Activated CD8-positive, alpha-beta T cell treated with anti-CD3 and anti-CD28 coated beads, Interleukin-2, amount 10 ng/mL, durations not matched to agents 7 days and 5 days (primary cell): ENCODE measurements at regions not wholly inside any gene's neighbourhood (a gene's known extent, or its start where the extent isn't known, plus 50 kb on each side); places are given as distances from the start of the nearest gene placed in this dataset.
"Not testable (repeated sequence)": the region's sequence is repeated elsewhere in the genome, so short reads cannot be mapped to it uniquely, and the experiment has no call there.

Experiments
- ATAC-seq: fragments of 150-1000 bp; cut with Tn5 transposase; one replicate; pipeline ENCODE4 v1.10.0; 2021; ENCODE audit warnings: moderate library complexity
- CTCF ChIA-PET: fragments of 350-600 bp; sonication (Branson Sonifier 250); formaldehyde crosslinking; loops from one replicate; lab custom pipeline; 2021; ENCODE audit warnings: antibody characterized with exemption; lab: Charles Lee
- POLR2A ChIA-PET: fragments of 350-600 bp; sonication (Branson Sonifier 250); formaldehyde crosslinking; loops from one replicate; lab custom pipeline; 2021; ENCODE audit warnings: antibody characterized with exemption; lab: Charles Lee
- DNase-seq: peaks from one replicate; pipeline ENCODE4 v3.0.0-alpha.2; 2020
- H3K27ac Mint-ChIP-seq: one replicate; pipeline ENCODE4 v1.8.0; 2021; ENCODE audit warnings: mild to moderate bottlenecking, mixed read lengths
- H3K27me3 Mint-ChIP-seq: one replicate; pipeline ENCODE4 v1.8.0; 2021; ENCODE audit warnings: low read depth, mixed read lengths
- H3K36me3 Mint-ChIP-seq: one replicate; pipeline ENCODE4 v1.8.0; 2021; ENCODE audit warnings: low read depth, mixed read lengths
- H3K4me1 Mint-ChIP-seq: one replicate; pipeline ENCODE4 v1.8.0; 2021; ENCODE audit warnings: low read depth, mixed read lengths
- H3K4me3 Mint-ChIP-seq: one replicate; pipeline ENCODE4 v1.8.0; 2021; ENCODE audit warnings: mild to moderate bottlenecking, mixed read lengths
- H3K9me3 Mint-ChIP-seq: one replicate; pipeline ENCODE4 v1.8.0; 2022; ENCODE audit warnings: mixed read lengths; ENCODE audit not compliant: insufficient read depth

DNA sequence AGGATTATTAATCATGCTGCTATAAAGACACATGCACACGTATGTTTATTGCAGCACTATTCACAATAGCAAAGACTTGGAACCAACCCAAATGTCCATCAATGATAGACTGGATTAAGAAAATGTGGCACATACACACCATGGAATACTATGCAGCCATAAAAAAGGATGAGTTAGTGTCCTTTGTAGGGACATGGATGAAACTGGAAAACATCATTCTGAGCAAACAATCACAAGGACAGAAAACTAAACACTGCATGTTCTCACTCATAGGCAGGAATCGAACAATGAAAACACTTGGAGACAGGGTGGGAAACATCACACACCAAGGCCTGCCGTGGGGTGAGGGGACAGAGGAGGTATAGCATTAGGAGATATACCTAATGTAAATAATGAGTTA is 56.4 kb upstream of the SESTD1 start:
- H3K36me3 Mint-ChIP-seq, H3K4me3 Mint-ChIP-seq, H3K27me3 Mint-ChIP-seq, DNase-seq, ATAC-seq, H3K27ac Mint-ChIP-seq, H3K9me3 Mint-ChIP-seq, H3K4me1 Mint-ChIP-seq, CTCF ChIA-PET, POLR2A ChIA-PET: not testable (repeated sequence)

DNA sequence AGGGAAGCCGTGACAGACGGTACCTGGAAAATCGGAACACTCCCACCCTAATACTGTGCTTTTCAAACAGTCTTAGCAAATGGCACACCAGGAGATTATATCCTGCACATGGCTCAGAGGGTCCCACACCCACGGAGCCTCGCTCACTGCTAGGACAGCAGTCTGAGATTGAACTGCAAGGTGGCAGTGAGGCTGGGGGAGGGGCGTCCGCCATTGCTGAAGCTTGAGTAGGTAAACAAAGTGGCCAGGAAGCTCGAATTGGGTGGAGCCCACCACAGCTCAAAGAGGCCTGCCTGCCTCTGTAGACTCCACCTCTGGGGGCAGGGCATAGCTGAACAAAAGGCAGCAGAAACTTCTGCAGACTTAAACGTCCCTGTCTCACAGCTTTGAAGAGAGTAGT is 50.1 kb upstream of the SESTD1 start:
- DNase-seq, CTCF ChIA-PET, POLR2A ChIA-PET, H3K27ac Mint-ChIP-seq, H3K4me1 Mint-ChIP-seq, H3K36me3 Mint-ChIP-seq, H3K27me3 Mint-ChIP-seq, ATAC-seq, H3K9me3 Mint-ChIP-seq, H3K4me3 Mint-ChIP-seq: not testable (repeated sequence)
